22Rv1 (cell line): ENCODE measurements at regions not wholly inside any gene's neighbourhood (a gene's known extent, or its start where the extent isn't known, plus 50 kb on each side); places are given as distances from the start of the nearest gene placed in this dataset.

ENCODE experiments used
- H3K27ac ChIP-seq: fragments of 450-650 bp; 2 replicates; pipeline ENCODE4 v1.5.1; 2017
- ZFX ChIP-seq: fragments of 450-650 bp; IDR thresholded peaks from 2 replicates; pipeline ENCODE4 v1.6.1; 2017; ENCODE audit warnings: antibody characterized with exemption, borderline replicate concordance
- TF ChIP-seq, protein P1 (sequence below): fragments of 450-650 bp; IDR thresholded peaks from 2 replicates; pipeline ENCODE4 v1.5.1; 2017; ENCODE audit warnings: mild to moderate bottlenecking

DNA sequence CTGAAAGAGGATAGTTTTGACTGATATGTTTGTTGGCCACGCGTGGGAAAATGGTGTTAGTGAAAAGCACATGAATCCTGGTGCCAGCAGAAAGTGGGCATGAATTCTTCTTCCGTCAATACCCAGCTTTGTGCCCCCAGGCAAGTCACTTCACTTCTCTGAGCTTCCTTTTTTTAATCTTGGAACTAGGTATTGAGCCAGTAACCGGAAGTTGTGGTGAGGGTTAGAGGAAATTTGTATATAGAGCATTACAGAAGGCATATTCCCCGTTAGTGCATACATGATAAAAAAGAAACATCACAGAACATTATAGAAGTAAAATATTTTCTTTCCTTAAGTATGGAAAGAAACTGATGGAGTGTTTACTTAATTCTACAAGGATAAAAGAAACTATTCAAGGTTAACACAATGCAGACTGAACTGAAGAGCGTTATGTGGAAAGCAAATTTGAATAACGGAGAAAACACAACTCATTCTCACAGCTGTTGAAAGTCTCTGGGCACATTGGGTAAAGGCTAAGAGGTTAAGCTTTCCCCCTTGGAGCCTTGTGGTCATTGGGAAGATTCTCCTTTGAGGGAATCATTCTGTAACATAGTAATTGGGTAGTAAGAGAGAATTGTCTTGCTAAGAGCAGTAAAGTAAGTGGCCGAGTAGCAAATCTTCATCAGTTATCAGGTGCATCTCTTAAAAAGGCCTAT, 223.1 kb downstream of the BCAS1 start:
- TF ChIP-seq, protein P1, sequence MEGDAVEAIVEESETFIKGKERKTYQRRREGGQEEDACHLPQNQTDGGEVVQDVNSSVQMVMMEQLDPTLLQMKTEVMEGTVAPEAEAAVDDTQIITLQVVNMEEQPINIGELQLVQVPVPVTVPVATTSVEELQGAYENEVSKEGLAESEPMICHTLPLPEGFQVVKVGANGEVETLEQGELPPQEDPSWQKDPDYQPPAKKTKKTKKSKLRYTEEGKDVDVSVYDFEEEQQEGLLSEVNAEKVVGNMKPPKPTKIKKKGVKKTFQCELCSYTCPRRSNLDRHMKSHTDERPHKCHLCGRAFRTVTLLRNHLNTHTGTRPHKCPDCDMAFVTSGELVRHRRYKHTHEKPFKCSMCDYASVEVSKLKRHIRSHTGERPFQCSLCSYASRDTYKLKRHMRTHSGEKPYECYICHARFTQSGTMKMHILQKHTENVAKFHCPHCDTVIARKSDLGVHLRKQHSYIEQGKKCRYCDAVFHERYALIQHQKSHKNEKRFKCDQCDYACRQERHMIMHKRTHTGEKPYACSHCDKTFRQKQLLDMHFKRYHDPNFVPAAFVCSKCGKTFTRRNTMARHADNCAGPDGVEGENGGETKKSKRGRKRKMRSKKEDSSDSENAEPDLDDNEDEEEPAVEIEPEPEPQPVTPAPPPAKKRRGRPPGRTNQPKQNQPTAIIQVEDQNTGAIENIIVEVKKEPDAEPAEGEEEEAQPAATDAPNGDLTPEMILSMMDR, result no peak
- no peak for TF ChIP-seq ZFX
- no peak overlapping the region for H3K27ac ChIP-seq

- H3K27ac ChIP-seq, result no peak overlapping the region
- TF ChIP-seq, protein P1, result no peak
- no peak for TF ChIP-seq ZFX
These were observed 223.8 kb downstream of the BCAS1 start for GRCh38 chr20:53846640-53847039.

DNA sequence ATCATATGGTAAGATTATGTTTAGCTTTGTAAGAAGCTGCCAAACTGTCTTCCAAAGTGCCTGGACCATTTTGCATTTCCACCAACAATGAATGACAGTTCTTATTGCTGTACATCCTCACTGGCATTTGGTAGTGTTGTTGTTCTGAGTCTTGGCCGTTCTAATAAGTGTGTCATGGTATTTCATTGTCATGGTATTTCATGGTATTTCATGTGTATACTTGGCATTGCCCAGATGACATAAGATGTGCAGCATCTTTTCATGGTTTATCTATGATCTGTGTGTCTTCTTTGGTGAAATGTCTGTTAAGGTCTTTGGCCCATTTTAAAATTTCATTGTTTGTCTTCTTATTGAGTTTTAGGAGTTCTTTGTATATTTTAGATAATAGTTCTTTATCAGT, 224.4 kb downstream of the BCAS1 start:
- no peak overlapping the region for H3K27ac ChIP-seq

GRCh38 chr20:53844259-53844658, 226.1 kb downstream of the BCAS1 start:
- TF ChIP-seq, protein P1, result no peak
- TF ChIP-seq ZFX, result no peak
- no peak overlapping the region for H3K27ac ChIP-seq

More for the DNA sequence above, 224.4 kb downstream of the BCAS1 start:
- no peak for TF ChIP-seq ZFX
- TF ChIP-seq, protein P1, result no peak

DNA sequence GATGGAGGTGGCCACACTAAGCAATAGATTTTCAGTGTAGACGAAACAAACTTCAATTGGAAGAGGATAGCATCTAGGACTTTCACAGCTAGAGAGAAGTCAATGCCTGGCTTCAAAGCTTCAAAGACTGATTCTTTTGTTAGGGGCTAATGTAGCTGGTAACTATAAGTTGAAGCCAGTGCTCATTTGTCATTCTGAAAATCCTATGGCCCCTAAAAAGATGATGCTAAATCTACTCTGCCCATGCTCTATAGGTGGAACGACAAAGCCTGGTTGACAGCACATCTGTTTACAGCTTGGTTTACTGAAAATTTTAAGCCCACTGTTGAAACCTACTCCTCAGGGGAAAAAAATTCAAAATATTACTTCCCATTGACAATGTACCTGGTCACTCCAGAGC, 226.7 kb downstream of the BCAS1 start:
- no peak overlapping the region for H3K27ac ChIP-seq
- TF ChIP-seq ZFX, result no peak
- TF ChIP-seq, protein P1, result no peak

- TF ChIP-seq, protein P1, result no peak
- no peak for TF ChIP-seq ZFX
- no peak overlapping the region for H3K27ac ChIP-seq
These were observed 227.9 kb downstream of the BCAS1 start for GRCh38 chr20:53842301-53843099.

DNA sequence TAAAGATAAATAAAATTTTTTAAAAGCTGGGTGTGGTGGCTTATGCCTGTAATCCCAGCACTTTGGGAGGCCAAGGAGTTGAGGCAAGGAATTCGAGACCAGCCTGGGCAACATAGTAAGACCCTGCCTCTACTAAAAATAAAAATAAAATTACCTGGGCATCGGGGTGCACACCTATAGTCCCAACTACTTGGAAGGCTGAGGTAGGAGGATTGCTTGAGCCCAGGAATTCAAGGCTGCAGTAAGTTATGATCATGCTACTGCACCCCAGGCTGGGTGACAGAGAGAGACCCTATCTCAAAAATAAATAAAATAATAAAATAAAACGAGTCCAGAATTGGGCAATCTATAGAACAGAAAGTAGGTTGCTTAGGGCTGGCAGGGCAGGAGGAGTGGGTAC, 228.7 kb downstream of the BCAS1 start:
- H3K27ac ChIP-seq, result no peak overlapping the region

More for the DNA sequence above, 228.7 kb downstream of the BCAS1 start:
- no peak for TF ChIP-seq ZFX
- TF ChIP-seq, protein P1, result no peak
